ENCODE measurements at regions not wholly inside any gene's neighbourhood (a gene's known extent, or its start where the extent isn't known, plus 50 kb on each side); places are given as distances from the start of the nearest gene placed in this dataset.

- Mint-ChIP-seq H3K36me3 (ENCODE audit: insufficient read depth) (no peaks in the 10 kb centered on the region), H3K27me3 (peaks cover 22% of the 10 kb centered on the region), H3K9me3 (ENCODE audit: low read depth) (no peaks in the 10 kb centered on the region), H3K4me1 (ENCODE audit: low read depth) (peaks cover 5% of the 10 kb centered on the region), H3K4me3 (ENCODE audit: low read depth) (no peak overlapping the region), H3K27ac (no peak overlapping the region)
- DNase-seq (ENCODE audit: low spot score, unreplicated experiment), result no peak
- TF ChIP-seq, protein P1, sequence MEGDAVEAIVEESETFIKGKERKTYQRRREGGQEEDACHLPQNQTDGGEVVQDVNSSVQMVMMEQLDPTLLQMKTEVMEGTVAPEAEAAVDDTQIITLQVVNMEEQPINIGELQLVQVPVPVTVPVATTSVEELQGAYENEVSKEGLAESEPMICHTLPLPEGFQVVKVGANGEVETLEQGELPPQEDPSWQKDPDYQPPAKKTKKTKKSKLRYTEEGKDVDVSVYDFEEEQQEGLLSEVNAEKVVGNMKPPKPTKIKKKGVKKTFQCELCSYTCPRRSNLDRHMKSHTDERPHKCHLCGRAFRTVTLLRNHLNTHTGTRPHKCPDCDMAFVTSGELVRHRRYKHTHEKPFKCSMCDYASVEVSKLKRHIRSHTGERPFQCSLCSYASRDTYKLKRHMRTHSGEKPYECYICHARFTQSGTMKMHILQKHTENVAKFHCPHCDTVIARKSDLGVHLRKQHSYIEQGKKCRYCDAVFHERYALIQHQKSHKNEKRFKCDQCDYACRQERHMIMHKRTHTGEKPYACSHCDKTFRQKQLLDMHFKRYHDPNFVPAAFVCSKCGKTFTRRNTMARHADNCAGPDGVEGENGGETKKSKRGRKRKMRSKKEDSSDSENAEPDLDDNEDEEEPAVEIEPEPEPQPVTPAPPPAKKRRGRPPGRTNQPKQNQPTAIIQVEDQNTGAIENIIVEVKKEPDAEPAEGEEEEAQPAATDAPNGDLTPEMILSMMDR (IDR thresholded peaks at IDR 0.05; ENCODE audit: unreplicated experiment), result no peak
Measured at GRCh38 chr5:135693371-135693955, 114.7 kb upstream of the CXCL14 start.

DNA sequence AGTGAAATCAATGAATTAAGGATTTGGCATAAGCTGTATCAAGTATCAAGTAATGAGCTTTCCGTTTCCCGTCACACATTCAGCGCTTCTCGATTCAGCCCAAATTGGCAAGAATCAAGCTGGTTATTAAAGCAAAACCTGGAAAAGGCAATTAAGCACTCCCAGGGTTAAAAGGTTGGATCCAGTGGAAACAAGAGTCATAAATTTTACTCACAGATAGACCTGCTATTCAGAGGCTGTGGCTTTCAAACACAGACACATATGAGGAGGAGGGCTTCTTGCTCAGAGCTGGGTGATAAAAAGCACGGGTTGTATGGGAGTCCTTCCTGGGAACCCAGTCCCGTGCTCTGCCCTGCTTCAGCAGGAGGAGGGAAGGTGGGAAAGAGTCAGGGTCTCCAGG lies 112.3 kb upstream of the CXCL14 start:
- no peak for DNase-seq (ENCODE audit: low spot score, unreplicated experiment)
- Mint-ChIP-seq H3K4me1 (ENCODE audit: low read depth) (peaks cover 5% of the 10 kb centered on the region), H3K27ac (no peak overlapping the region), H3K27me3 (peaks cover 25% of the 10 kb centered on the region), H3K36me3 (ENCODE audit: insufficient read depth) (no peaks in the 10 kb centered on the region), H3K4me3 (ENCODE audit: low read depth) (no peak overlapping the region), H3K9me3 (ENCODE audit: low read depth) (no peaks in the 10 kb centered on the region)
- TF ChIP-seq, protein P1 (IDR thresholded peaks at IDR 0.05; ENCODE audit: unreplicated experiment), result no peak

DNA sequence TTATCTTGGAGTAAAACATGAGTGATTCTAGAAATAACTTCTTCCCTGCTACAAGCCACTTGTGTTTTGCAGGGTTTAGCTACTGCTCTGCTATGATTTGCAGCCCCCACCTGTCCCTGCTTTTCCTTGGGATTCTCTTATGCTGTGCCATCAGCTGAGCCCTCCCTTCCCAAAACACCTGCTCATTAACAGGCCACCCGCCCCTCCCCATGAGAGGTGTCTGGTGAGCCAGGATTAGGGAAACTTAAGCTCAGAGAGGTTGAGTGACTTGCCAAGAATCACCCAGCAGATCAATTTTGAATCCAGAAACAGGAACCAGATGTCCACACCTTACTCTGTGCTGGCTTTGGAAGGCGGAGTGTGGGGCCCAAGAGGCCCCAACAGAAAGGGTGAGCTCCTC lies 111.7 kb upstream of the CXCL14 start:
- no peak for DNase-seq (ENCODE audit: low spot score, unreplicated experiment)
- Mint-ChIP-seq H3K27me3 (peaks cover 26% of the 10 kb centered on the region), H3K9me3 (ENCODE audit: low read depth) (no peaks in the 10 kb centered on the region), H3K36me3 (ENCODE audit: insufficient read depth) (no peaks in the 10 kb centered on the region), H3K27ac (no peak overlapping the region), H3K4me3 (ENCODE audit: low read depth) (no peak overlapping the region), H3K4me1 (ENCODE audit: low read depth) (peaks cover 5% of the 10 kb centered on the region)
- TF ChIP-seq, protein P1 (IDR thresholded peaks at IDR 0.05; ENCODE audit: unreplicated experiment), result no peak

DNA sequence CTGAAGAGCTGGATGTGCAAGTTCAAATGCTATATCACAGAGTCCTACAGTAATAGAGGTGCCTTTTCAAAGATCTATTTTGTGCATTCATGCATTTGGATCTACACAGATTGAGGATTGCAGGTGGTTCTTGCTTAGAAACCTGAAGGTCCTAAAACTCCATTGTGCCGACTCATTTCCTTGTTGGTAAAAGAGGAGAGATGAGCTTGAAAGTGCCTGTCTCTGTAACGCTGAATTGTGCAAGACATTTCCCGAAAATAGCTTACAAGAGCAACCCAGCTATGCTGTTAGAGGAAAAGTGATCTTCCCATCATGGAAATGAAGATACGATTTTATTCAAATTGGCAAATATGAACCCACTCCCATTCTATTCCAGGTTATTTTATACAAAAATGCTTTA lies 110.7 kb upstream of the CXCL14 start:
- no peak overlapping the region for H3K4me3 Mint-ChIP-seq (ENCODE audit: low read depth)
- H3K4me1 Mint-ChIP-seq (ENCODE audit: low read depth), result peaks cover 5% of the 10 kb centered on the region
- H3K27ac Mint-ChIP-seq, result no peak overlapping the region
- H3K36me3 Mint-ChIP-seq (ENCODE audit: insufficient read depth), result no peaks in the 10 kb centered on the region
- DNase-seq (ENCODE audit: low spot score, unreplicated experiment), result no peak
- TF ChIP-seq, protein P1 (IDR thresholded peaks at IDR 0.05; ENCODE audit: unreplicated experiment), result no peak
- peaks cover 26% of the 10 kb centered on the region for H3K27me3 Mint-ChIP-seq
- no peaks in the 10 kb centered on the region for H3K9me3 Mint-ChIP-seq (ENCODE audit: low read depth)

GRCh38 chr5:135688385-135688784 lies 109.6 kb upstream of the CXCL14 start:
- DNase-seq (ENCODE audit: low spot score, unreplicated experiment), result no peak
- Mint-ChIP-seq H3K4me1 (ENCODE audit: low read depth) (peaks cover 1% of the 10 kb centered on the region), H3K9me3 (ENCODE audit: low read depth) (no peaks in the 10 kb centered on the region), H3K36me3 (ENCODE audit: insufficient read depth) (no peaks in the 10 kb centered on the region), H3K4me3 (ENCODE audit: low read depth) (no peak overlapping the region), H3K27me3 (peaks cover 26% of the 10 kb centered on the region), H3K27ac (no peak overlapping the region)
- TF ChIP-seq, protein P1 (IDR thresholded peaks at IDR 0.05; ENCODE audit: unreplicated experiment), result no peak

All from progenitor cell of endocrine pancreas (in vitro differentiated cells).